ENCODE measurements at regions not wholly inside any gene's neighbourhood (a gene's known extent, or its start where the extent isn't known, plus 50 kb on each side); places are given as distances from the start of the nearest gene placed in this dataset.

DNA sequence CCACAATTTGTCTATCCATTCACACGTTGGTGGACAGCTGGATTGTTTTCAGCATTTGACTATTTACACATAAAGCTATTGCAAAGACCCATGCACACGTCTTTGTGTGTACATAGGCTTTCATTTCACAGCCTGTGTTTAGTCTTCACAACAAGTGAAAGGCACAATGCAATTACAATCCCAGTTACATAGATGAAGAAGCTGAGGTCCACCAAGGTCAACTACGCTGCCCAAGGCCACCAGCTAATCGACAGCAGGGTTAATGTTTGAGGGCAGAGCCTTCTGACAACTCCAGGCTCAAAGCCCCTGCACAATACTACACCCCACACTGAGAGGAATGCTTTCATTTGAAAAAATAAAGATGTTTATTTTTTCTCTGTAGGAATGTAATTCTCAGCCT, 93.6 kb upstream of the CDH13 start:
- TF ChIP-seq CTCF (IDR thresholded peaks at IDR 0.05): no peak
- TF ChIP-seq POLR2A (IDR thresholded peaks at IDR 0.05): no peak
